ENCODE measurements at regions not wholly inside any gene's neighbourhood (a gene's known extent, or its start where the extent isn't known, plus 50 kb on each side); places are given as distances from the start of the nearest gene placed in this dataset.

- DNase-seq (ENCODE audit: insufficient read length, low spot score), result no peak
- no peak for FAIRE-seq
- no peak for TF ChIP-seq CTCF (IDR thresholded peaks at IDR 0.05; ENCODE audit: insufficient read depth, missing control alignments)
Measured at GRCh38 chr2:156003780-156004179, 328.7 kb downstream of the NR4A2 start.

- FAIRE-seq, result no peak
- DNase-seq (ENCODE audit: insufficient read length, low spot score), result no peak
- no peak for TF ChIP-seq CTCF (IDR thresholded peaks at IDR 0.05; ENCODE audit: insufficient read depth, missing control alignments)
Measured at GRCh38 chr2:156001851-156002250, 330.7 kb downstream of the NR4A2 start.

GRCh38 chr2:155997538-155997937 lies 335.0 kb downstream of the NR4A2 start:
- no peak for DNase-seq (ENCODE audit: insufficient read length, low spot score)
- no peak for TF ChIP-seq CTCF (IDR thresholded peaks at IDR 0.05; ENCODE audit: insufficient read depth, missing control alignments)
- no peak for FAIRE-seq

- DNase-seq (ENCODE audit: insufficient read length, low spot score), result no peak
- TF ChIP-seq CTCF (IDR thresholded peaks at IDR 0.05; ENCODE audit: insufficient read depth, missing control alignments), result no peak
- FAIRE-seq, result no peak
Measured at GRCh38 chr2:155994315-155994714, 338.2 kb downstream of the NR4A2 start.

- DNase-seq (ENCODE audit: insufficient read length, low spot score), result no peak
Measured at GRCh38 chr2:155983845-155984244, 348.7 kb downstream of the NR4A2 start.

GRCh38 chr2:155982135-155982534 lies 350.4 kb downstream of the NR4A2 start:
- DNase-seq (ENCODE audit: insufficient read length, low spot score), result no peak
- TF ChIP-seq CTCF (IDR thresholded peaks at IDR 0.05; ENCODE audit: insufficient read depth, missing control alignments), result no peak
- no peak for FAIRE-seq

More at GRCh38 chr2:155983845-155984244, 348.7 kb downstream of the NR4A2 start:
- TF ChIP-seq CTCF (IDR thresholded peaks at IDR 0.05; ENCODE audit: insufficient read depth, missing control alignments), result no peak
- no peak for FAIRE-seq

GRCh38 chr2:155980941-155981560 lies 351.5 kb downstream of the NR4A2 start:
- FAIRE-seq (no peak), DNase-seq (ENCODE audit: insufficient read length, low spot score) (no peak)
- no peak for TF ChIP-seq CTCF (IDR thresholded peaks at IDR 0.05; ENCODE audit: insufficient read depth, missing control alignments)

Data from D721Med (cell line).